ENCODE measurements at regions not wholly inside any gene's neighbourhood (a gene's known extent, or its start where the extent isn't known, plus 50 kb on each side); places are given as distances from the start of the nearest gene placed in this dataset.
"Not testable (repeated sequence)": the region's sequence is repeated elsewhere in the genome, so short reads cannot be mapped to it uniquely, and the experiment has no call there.

- DNase-seq = no peak
These were observed 54.5 kb downstream of the IRX5 start for GRCh38 chr16:54985156-54985555.

- no peak for DNase-seq
These were observed 55.0 kb downstream of the IRX5 start for GRCh38 chr16:54985668-54986067.

DNA sequence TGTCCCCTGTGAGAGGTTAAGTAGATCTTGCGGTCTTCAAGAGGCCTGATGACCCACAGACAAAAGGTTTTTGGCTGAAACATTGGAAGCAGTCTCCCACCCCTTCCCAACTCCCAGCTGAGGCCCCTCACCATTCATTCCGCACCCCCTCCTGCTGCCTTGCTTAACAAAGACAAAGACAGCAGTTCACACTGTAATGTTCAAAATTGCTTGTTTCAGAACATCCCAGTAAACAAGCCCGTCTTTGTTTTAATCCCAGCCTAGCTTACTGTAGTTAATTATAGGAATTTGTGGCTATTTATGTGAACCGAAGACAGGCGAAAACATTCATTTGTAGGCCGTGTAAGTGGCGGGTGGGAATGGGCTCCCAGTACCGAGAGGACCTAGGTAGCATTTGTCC lies 55.7 kb downstream of the IRX5 start:
- no peak for DNase-seq

- no peak for DNase-seq
These were observed 56.4 kb downstream of the IRX5 start for GRCh38 chr16:54987081-54987480.

DNA sequence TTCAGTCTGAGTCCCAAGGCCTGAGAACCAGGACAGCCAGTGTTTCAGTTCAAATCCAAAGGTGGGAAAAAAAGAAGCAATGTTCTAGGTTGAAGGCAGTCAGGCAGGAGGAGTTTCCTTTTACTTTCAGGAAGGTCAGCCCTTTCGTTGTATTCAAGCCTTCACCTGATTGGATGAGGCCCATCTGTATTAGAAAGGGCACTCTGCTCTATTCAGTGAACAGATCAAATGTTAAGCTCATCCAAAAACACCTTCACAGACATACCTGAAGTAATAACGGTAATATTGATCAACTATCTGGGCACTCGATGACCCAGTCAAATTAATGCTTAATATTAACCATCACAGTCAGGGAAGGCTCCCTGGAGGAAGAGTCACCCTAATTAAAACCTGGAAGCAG lies 60.9 kb downstream of the IRX5 start:
- no peak for DNase-seq

GRCh38 chr16:54991946-54992345 lies 61.3 kb downstream of the IRX5 start:
- not testable (repeated sequence) for DNase-seq

- DNase-seq = no peak
These were observed 62.6 kb downstream of the IRX5 start for GRCh38 chr16:54993106-54993895.

GRCh38 chr16:54996186-54996585 lies 65.5 kb downstream of the IRX5 start:
- no peak for DNase-seq

GRCh38 chr16:54998834-54999233 lies 68.2 kb downstream of the IRX5 start:
- DNase-seq = no peak

DNA sequence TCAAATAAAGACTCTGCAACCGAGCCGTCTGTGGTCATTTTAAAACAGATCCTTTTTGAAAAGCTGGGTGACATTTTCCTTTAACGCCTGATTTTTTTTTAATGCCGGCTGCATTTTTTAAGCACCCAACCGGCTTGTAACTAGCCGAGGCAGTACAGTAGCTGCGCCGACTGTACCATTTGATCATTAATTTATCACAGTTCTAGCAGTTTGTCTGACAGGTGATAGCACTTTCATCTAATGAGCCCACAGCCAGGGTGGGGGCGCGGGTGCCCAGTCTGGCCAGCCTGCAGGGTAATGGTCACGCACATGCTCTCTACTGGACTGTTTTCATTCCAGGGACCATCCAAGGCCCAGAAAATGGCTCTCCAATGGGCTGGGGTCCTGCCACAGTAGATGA lies 68.8 kb downstream of the IRX5 start:
- no peak for DNase-seq

DNA sequence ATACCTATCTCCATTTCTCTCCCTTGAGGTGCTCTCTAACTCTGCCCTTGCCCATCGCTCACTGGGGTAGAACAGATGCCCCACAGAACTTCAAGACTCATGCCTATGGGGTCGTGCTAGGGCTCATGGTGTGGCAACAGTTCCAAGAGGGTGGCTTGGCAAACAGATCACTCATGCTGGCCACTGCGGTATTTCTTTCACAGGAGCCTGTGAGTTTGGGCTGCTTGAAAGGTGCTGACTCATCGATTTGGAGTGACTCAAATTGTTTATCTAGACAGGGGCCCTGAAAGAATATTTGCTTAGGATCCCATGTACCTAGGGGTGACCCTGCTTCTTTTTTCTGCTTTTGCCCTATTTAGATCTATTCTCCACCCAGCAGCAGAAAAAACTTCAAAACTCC lies 69.9 kb downstream of the IRX5 start:
- DNase-seq = no peak

DNA sequence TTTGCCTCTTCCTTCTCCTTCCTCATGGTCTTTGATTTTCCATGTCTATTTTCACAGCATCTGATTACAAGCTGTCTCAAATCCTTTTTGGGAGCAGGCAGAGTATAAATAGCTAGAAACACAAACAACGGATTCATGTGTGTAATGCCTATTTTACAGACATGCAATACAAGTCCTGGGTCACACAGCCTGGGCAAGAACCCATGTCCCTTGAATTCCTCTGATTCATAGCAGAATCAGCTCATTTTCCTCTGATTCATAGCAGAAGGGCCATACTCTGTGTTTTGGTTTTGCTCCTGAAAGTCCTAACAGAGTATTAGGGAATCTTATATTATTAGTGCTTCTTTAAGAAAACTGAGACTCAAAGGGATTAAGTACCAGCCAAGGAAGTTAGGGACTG lies 71.3 kb downstream of the IRX5 start:
- no peak for DNase-seq

- no peak for DNase-seq
These were observed 71.8 kb downstream of the IRX5 start for GRCh38 chr16:55002419-55002818.

- no peak for DNase-seq
These were observed 72.6 kb downstream of the IRX5 start for GRCh38 chr16:55003306-55003705.

DNA sequence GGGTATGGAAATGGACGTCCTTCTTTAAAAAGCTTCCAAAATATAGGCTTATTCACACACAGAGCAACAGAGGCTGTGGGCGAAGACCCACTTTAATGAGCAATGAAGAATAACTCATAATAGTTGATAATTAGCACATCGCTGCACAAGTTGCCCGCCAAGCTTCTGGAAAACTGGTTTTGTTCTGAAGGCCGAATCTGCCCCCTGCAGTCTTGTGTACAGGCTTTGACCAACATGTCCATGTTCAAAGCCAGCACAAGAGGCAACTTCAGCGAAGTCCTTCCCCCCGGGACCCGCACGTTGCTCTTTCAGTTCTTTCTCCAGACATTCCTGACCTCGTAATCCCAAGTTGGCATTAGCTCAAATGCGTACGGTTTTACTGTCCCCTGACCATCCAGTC lies 73.3 kb downstream of the IRX5 start:
- DNase-seq = no peak

GRCh38 chr16:55007504-55007903 lies 76.8 kb downstream of the IRX5 start:
- no peak for DNase-seq

DNA sequence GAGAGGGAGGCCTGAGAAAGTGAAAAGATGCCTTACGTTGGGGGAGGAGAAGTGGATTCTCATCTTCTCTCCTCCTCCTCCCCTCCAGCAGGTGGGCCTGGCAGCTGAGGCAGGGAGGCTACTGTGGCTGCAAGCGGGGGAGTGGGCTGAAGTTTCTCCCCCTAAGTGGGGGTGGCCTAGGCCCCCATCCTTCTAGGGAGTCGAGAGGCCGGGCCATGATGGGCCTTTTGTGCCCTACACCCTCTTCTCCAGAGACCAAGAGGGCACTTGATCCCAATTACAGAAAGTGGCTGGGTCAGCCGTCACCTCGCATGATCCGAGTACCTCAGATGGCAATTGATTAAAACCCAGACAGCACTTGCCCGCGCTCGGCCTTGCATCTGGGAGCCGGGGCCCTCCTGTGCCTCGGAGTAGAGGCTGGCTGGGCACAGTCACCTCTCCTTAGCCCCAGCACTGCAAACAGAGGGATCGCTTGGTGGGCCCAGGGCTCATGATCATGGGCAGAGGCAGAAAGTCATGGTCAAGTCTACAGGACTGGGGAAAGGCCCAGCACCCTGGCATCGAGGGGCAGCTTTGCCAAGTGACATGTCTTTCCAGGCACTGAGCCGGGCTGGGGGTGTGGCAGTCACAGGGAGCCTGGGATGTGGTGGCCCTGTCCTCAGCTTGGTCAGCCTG lies 78.3 kb downstream of the IRX5 start:
- no peak for DNase-seq

GRCh38 chr16:55009581-55009980 lies 78.9 kb downstream of the IRX5 start:
- DNase-seq = no peak

DNA sequence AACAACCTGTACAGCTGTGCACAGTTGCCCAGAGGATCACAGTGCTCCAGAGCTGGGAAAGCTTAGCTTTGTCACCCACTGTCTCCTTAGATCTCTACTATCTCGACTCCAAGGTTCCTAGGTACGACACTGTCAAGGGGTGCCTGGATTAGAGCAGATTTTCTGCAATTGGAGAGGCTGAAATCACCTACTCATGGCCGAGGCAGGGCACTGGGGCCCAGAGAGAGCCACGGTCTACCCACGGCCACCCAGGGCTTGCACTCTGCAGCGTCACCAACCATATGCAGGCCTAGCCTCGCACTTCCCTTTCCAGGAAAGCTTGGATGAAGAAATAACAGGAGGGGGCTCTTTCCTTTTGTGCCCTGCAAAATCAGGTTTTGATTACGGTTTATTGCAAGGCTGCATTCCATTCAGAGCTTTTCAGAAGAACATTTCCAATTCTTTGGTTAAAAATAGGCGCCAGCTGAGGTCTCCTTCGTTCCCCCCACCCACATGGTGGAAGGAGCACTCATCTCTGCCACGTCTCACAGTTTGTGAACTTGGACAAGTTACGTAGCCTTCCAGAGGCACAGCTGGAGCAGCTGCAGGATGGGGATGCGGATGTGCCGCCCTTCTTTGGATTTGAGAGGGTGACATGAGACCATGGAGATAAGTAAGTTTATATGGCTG lies 80.0 kb downstream of the IRX5 start:
- DNase-seq = no peak

DNA sequence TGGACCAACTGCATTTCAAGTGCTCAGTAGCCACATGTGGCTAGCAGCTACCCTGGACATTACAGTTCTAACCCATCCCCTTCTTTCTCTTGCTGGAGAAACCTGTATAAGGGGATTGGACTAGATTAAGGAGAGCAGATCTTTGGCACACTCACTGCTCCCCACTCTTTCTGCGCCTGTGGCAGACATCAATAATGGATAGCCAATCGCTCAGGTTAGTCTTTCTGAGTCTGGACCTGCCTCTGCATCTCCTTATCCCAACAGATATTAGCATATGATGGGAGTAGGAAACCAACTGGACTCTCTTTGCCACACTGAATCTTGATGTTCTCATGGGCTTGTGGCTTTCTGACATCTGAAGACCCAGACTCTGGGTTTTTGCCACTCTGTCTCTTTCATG lies 81.7 kb downstream of the IRX5 start:
- no peak for DNase-seq

GRCh38 chr16:55012793-55013192 lies 82.1 kb downstream of the IRX5 start:
- no peak for DNase-seq

DNA sequence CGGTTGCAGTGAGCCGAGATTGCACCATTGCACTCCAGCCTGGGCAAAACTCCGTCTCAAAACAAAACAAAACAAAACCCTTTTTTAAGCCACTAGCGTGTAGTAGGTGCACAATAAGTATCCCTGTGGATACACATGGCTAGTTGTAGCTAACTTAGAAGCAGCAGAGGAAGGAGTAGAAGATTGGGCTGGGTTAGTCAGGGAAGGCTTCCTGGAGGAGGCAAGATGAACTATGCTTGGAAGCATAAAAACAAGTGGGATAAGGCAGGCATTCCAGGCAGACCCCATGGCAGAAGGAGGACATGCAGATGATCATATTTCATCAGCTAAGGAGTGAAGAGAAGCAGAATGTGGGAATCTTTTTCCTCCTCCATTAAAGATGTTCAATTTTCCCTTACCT lies 83.4 kb downstream of the IRX5 start:
- no peak for DNase-seq

- no peak for DNase-seq
These were observed 84.7 kb downstream of the IRX5 start for GRCh38 chr16:55015181-55015913.
